Naive B cell (primary cell): ENCODE measurements at regions not wholly inside any gene's neighbourhood (a gene's known extent, or its start where the extent isn't known, plus 50 kb on each side); places are given as distances from the start of the nearest gene placed in this dataset.
"Not testable (repeated sequence)": the region's sequence is repeated elsewhere in the genome, so short reads cannot be mapped to it uniquely, and the experiment has no call there.

Experiments used
- ATAC-seq, 2 donors: fragments of 150-1000 bp; cut with Tn5 transposase; 2 replicates each; pipeline ENCODE4 v1.10.0; 2021; ENCODE audit warnings: low read depth in 2 of 2, mild to moderate bottlenecking in 2 of 2, moderate library complexity in 2 of 2
- DNase-seq: peaks from one replicate; pipeline ENCODE4 v3.0.0; 2022
- H3K27ac Mint-ChIP-seq, 6 donors: one replicate each; pipeline ENCODE4 v1.8.0; 2020 to 2022; ENCODE audit warnings: mild to moderate bottlenecking in 6 of 6, mixed read lengths in 6 of 6, moderate library complexity in 5 of 6, inconsistent platforms in 2 of 6
- H3K27me3 Mint-ChIP-seq, 3 donors: one replicate each; pipeline ENCODE4 v1.8.0; 2021 to 2022; ENCODE audit warnings: mixed read lengths in 3 of 3, mild to moderate bottlenecking in 1 of 3
- H3K36me3 Mint-ChIP-seq, 2 donors: one replicate each; pipeline ENCODE4 v1.8.0; 2020 to 2022; ENCODE audit warnings: mixed read lengths in 2 of 2, inconsistent platforms in 1 of 2, mild to moderate bottlenecking in 1 of 2
- H3K4me1 Mint-ChIP-seq, 3 donors: one replicate each; pipeline ENCODE4 v1.8.0; 2020 to 2022; ENCODE audit warnings: mixed read lengths in 3 of 3, inconsistent platforms in 1 of 3, mild to moderate bottlenecking in 1 of 3, moderate library complexity in 1 of 3
- H3K4me3 Mint-ChIP-seq, 8 donors: one replicate each; pipeline ENCODE4 v1.8.0; 2020 to 2022; ENCODE audit warnings: mild to moderate bottlenecking in 8 of 8, mixed read lengths in 8 of 8, moderate library complexity in 8 of 8, inconsistent platforms in 2 of 8
- H3K9me3 Mint-ChIP-seq, 7 donors: one replicate each; pipeline ENCODE4 v1.8.0; 2020 to 2022; ENCODE audit warnings: mixed read lengths in 7 of 7, mild to moderate bottlenecking in 5 of 7, inconsistent platforms in 2 of 7, moderate library complexity in 1 of 7

DNA sequence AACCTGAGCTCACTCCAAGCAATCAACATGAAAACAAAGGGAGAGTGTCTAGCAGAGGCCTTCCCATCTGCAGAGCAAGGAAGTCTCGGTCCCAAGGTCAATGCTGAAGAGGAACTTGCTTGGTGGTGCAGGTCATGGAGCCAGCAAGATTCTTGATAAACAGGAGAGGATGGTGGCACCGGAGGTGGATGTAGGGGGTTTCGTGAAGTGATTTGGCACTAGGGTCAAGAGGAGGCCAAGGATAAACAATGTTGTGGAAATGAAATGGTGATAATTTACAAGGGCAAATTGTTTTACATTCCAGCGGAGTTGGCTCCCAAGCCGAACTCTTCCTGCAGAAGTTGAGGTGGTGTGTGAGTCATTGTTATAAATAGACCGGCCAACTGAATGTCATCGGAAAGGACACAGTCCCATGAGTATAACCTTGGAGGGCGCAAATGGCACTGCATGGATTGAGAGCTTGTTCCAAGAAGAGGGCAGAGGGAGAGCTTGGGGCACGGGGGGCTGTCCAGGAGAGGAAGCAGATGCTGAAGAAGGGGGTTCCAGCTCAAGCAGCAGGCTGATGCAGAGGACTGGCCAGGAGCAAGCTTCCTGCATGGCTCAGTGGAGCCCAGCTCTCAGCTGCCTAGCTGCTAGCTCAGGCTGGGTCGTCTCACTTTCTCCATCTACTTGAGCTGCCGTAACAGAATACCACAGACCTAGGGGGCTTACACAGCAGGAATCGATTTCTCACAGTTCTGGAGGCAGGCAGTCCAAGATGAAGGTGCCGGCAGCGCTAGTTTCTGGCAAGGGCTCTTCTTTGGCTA lies 136.6 kb downstream of the COPRS start:
- peaks cover 0 to 13% of the 10 kb centered on the region in 2 donors for H3K36me3 Mint-ChIP-seq
- DNase-seq (no peak), ATAC-seq (no peak)
- H3K4me3 Mint-ChIP-seq = no peak overlapping the region
- peak overlapping the region in 1 of 6 donors; percentile 47 for H3K27ac Mint-ChIP-seq
- H3K27me3 Mint-ChIP-seq = peaks cover 0 to 24% (median 23%) of the 10 kb centered on the region in 3 donors
- H3K9me3 Mint-ChIP-seq = peaks cover 0 to 9% (median 5%) of the 10 kb centered on the region in 7 donors
- no peaks in the 10 kb centered on the region for H3K4me1 Mint-ChIP-seq

DNA sequence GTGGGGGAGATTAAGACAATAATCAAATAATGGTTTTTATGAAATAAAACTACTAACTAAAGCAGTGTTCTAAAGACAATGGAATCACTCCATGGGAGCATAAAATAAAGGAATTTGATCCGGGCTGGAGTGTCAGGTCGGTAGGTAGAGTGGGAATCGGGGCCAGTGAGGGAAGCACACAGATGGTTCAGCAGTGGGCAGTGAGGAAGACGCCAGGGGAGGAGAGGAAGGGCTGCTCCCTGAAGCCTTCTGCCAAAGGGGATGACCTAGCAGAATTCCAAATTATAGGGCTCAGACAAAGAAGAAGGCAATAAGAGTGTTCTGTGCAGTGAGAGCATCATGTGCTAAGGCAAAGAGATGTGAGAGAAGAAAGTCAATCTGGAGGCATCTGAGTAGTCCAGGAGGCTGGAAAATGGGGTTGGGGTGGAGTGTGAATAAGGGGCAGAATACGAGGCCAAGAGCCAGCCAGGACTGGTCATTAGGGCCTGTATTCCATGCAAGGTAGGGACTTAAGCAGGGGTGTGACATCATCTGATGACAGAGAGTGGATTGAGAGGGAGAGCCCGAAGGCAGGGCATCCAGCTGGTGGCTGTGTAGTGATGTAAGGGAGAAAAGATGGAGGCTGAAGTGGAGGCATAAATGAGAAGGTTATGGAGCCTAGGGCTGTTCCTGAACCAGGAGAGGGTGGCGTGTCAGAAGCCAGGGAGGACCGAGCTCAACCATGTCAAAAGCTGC lies 137.6 kb downstream of the COPRS start:
- Mint-ChIP-seq H3K9me3 (peaks cover 0 to 9% (median 5%) of the 10 kb centered on the region in 7 donors), H3K27me3 (peaks cover 0 to 24% (median 23%) of the 10 kb centered on the region in 3 donors), H3K4me3 (no peak overlapping the region), H3K36me3 (peaks cover 0 to 13% of the 10 kb centered on the region in 2 donors), H3K4me1 (no peaks in the 10 kb centered on the region), H3K27ac (peak overlapping the region in 3 of 6 donors; percentile 4 to 44 (median 43))
- ATAC-seq = no peak
- DNase-seq = no peak

DNA sequence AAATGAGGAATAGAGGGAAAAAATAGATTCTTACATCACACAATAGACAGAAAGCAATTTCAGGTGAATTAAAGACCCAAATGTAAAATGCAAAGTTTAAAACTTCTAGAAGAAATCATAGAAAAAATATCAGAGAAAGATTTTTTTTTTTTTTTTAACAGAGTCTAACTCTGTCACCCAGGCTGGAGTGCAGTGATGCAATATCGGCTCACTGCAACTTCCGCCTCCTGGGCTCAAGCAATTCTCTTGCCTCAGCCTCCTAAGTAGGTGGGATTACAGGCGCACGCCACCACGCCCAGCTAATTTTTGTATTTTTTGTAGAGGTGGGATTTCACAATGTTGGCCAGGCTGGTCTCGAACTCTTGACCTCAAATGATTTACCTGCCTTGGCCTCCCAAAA lies 141.8 kb downstream of the COPRS start:
- not testable (repeated sequence) for H3K36me3 Mint-ChIP-seq, H3K4me3 Mint-ChIP-seq, ATAC-seq, H3K9me3 Mint-ChIP-seq, H3K4me1 Mint-ChIP-seq, DNase-seq, H3K27ac Mint-ChIP-seq
- peaks cover 0 to 13% (median 13%) of the 10 kb centered on the region in 3 donors for H3K27me3 Mint-ChIP-seq

GRCh38 chr17:31715446-31715845 lies 143.6 kb downstream of the COPRS start:
- peaks cover 0 to 2% (median 0%) of the 10 kb centered on the region in 7 donors for H3K9me3 Mint-ChIP-seq
- H3K27me3 Mint-ChIP-seq = peaks cover 0 to 7% (median 4%) of the 10 kb centered on the region in 3 donors
- ATAC-seq (peak in 1 of 2 donors; percentile 59), DNase-seq (no peak)
- peaks cover 0 to 6% (median 6%) of the 10 kb centered on the region in 3 donors for H3K4me1 Mint-ChIP-seq
- no peaks in the 10 kb centered on the region for H3K36me3 Mint-ChIP-seq
- peak overlapping the region in 1 of 8 donors; percentile 7 for H3K4me3 Mint-ChIP-seq
- peak overlapping the region in 1 of 6 donors; percentile 4 for H3K27ac Mint-ChIP-seq

DNA sequence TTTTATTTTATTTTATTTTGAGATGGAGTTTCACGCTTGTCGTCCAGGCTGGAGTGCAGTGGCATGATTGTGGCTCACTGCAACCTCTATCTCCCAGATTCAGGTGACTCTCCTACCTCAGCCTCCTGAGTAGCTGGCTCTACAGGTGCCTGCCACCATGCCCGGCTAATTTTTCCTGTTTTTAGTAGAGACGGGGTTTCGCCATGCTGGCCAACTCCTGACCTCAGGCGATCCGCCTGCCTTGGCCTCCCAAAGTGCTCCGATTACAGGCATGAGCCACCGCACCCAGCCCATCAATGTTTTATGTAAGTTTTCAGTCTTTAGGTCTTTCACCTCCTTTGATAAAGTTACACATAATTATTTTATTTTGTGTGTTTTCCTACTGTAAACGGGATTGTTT lies 154.6 kb downstream of the COPRS start:
- Mint-ChIP-seq H3K27me3 (peaks cover 3 to 16% (median 8%) of the 10 kb centered on the region in 3 donors), H3K4me3 (peak overlapping the region in 1 of 8 donors; percentile 35), H3K36me3 (no peaks in the 10 kb centered on the region), H3K4me1 (no peaks in the 10 kb centered on the region), H3K27ac (no peak overlapping the region), H3K9me3 (peaks cover 0 to 3% (median 0%) of the 10 kb centered on the region in 7 donors)
- no peak for DNase-seq
- ATAC-seq = no peak

GRCh38 chr17:31702041-31702440 lies 157.0 kb downstream of the COPRS start:
- H3K27ac Mint-ChIP-seq = no peak overlapping the region
- ATAC-seq (no peak), DNase-seq (no peak)
- H3K4me1 Mint-ChIP-seq = no peaks in the 10 kb centered on the region
- H3K27me3 Mint-ChIP-seq = peaks cover 3 to 16% (median 8%) of the 10 kb centered on the region in 3 donors
- H3K36me3 Mint-ChIP-seq = no peaks in the 10 kb centered on the region
- H3K9me3 Mint-ChIP-seq = peaks cover 0 to 3% (median 0%) of the 10 kb centered on the region in 7 donors
- H3K4me3 Mint-ChIP-seq = no peak overlapping the region

- Mint-ChIP-seq H3K27me3 (peaks cover 3 to 16% (median 8%) of the 10 kb centered on the region in 3 donors), H3K36me3 (no peaks in the 10 kb centered on the region), H3K4me1 (no peaks in the 10 kb centered on the region), H3K9me3 (peaks cover 0 to 3% (median 0%) of the 10 kb centered on the region in 7 donors), H3K27ac (peak overlapping the region in 1 of 6 donors; percentile 17), H3K4me3 (no peak overlapping the region)
- DNase-seq (no peak), ATAC-seq (no peak)
These were observed 158.1 kb downstream of the COPRS start for GRCh38 chr17:31700973-31701372.

DNA sequence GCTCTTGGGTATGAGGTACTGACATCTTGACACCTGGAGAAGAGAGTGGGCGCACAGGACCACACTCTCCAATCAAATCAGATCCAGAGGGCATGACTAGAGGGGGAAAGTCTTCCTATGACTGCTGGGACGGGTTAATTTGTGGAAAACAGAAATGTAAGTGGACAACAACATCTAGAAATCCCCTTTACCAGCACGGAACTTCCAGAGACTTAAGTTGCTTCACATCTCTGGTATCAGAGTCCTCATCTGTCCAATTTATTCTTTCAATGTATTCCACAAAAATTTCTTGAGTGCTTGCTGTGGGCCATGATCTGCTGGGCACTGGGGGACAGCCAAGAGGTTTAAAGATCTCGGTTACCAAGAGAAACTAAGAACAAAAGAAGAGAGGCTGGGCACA lies 159.2 kb downstream of the COPRS start:
- H3K9me3 Mint-ChIP-seq = peaks cover 0 to 3% (median 0%) of the 10 kb centered on the region in 7 donors
- H3K36me3 Mint-ChIP-seq = no peaks in the 10 kb centered on the region
- DNase-seq (no peak), ATAC-seq (no peak)
- H3K27ac Mint-ChIP-seq = peak overlapping the region in 1 of 6 donors; percentile 40
- no peak overlapping the region for H3K4me3 Mint-ChIP-seq
- peaks cover 0 to 13% (median 2%) of the 10 kb centered on the region in 3 donors for H3K27me3 Mint-ChIP-seq
- H3K4me1 Mint-ChIP-seq = no peaks in the 10 kb centered on the region

- Mint-ChIP-seq H3K27me3 (peaks cover 0 to 8% (median 0%) of the 10 kb centered on the region in 3 donors), H3K27ac (no peak overlapping the region), H3K4me3 (no peak overlapping the region), H3K9me3 (peaks cover 0 to 3% (median 0%) of the 10 kb centered on the region in 7 donors), H3K36me3 (no peaks in the 10 kb centered on the region), H3K4me1 (no peaks in the 10 kb centered on the region)
- ATAC-seq (no peak), DNase-seq (no peak)
These were observed 159.8 kb downstream of the COPRS start for GRCh38 chr17:31699281-31699680.

- Mint-ChIP-seq H3K27me3 (peaks cover 0 to 4% (median 4%) of the 10 kb centered on the region in 3 donors), H3K9me3 (peaks cover 0 to 3% (median 0%) of the 10 kb centered on the region in 7 donors), H3K4me3 (no peak overlapping the region), H3K36me3 (no peaks in the 10 kb centered on the region), H3K27ac (no peak overlapping the region), H3K4me1 (no peaks in the 10 kb centered on the region)
- ATAC-seq (no peak), DNase-seq (no peak)
These were observed 160.3 kb downstream of the COPRS start for GRCh38 chr17:31698751-31699150.

GRCh38 chr17:31697838-31698237 lies 161.2 kb downstream of the COPRS start:
- peak overlapping the region in 1 of 6 donors; percentile 22 for H3K27ac Mint-ChIP-seq
- no peaks in the 10 kb centered on the region for H3K4me1 Mint-ChIP-seq
- DNase-seq = no peak
- no peak for ATAC-seq
- H3K36me3 Mint-ChIP-seq = no peaks in the 10 kb centered on the region
- H3K27me3 Mint-ChIP-seq = peaks cover 0 to 4% (median 0%) of the 10 kb centered on the region in 3 donors
- H3K4me3 Mint-ChIP-seq = no peak overlapping the region
- H3K9me3 Mint-ChIP-seq = peaks cover 0 to 3% (median 0%) of the 10 kb centered on the region in 7 donors

DNA sequence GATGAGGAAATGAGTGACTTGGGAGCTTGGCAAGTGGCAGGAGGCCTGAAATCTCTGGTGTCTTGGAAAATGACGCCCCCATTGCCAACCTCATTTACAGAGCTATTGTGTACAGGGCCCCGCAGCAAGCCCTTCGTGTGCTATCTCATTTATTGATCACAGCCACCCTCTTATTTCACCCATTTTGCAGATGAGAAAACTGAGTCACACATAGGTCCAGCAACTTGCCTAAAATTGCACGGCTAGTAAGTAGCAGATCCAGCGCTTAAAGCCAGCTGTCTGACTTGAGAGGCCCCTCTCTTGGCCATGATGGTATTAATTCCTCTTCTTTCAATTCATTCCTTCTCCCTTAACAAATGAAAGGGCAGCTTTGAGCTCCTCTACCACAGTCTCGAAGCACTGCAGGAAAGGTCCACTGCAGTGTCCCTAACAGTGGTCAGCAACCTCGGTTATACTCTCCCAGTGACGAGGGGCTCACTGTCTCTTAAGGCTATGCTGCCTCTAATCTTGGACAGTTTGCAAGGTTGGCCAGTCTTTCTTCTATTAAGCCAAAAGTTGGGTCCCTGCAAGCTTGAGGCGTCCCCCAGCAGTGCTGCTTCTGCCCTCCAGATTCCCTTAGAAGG lies 162.2 kb downstream of the COPRS start:
- DNase-seq = no peak
- ATAC-seq = no peak
- H3K4me3 Mint-ChIP-seq = no peak overlapping the region
- peaks cover 0 to 4% (median 0%) of the 10 kb centered on the region in 3 donors for H3K27me3 Mint-ChIP-seq
- H3K36me3 Mint-ChIP-seq = no peaks in the 10 kb centered on the region
- H3K4me1 Mint-ChIP-seq = no peaks in the 10 kb centered on the region
- H3K9me3 Mint-ChIP-seq = no peaks in the 10 kb centered on the region
- no peak overlapping the region for H3K27ac Mint-ChIP-seq

DNA sequence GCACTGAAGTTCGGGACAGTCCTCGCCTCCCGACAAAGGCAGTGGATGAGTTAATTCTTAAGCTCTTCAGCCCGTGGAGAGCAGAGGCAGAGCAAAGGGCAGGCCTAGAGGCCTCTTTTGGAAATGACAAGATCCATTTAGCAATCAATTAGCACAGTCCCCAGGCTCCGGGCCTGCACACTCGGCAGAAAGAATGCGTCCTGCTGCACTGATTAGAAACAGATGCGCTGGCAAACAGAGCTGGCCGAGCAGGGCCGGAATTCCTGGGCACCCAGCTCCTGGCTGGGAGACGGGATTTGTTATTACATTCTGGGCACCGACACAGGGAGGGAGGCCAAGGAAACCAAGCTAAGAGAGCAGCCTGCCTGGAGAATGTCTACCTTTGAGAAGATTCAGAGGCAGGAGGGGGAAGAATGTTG lies 162.9 kb downstream of the COPRS start:
- Mint-ChIP-seq H3K27me3 (peaks cover 0 to 4% (median 0%) of the 10 kb centered on the region in 3 donors), H3K36me3 (no peaks in the 10 kb centered on the region), H3K4me1 (no peaks in the 10 kb centered on the region), H3K9me3 (no peaks in the 10 kb centered on the region), H3K27ac (no peak overlapping the region), H3K4me3 (no peak overlapping the region)
- ATAC-seq (no peak), DNase-seq (no peak)
